IMR-90 (cell line): ENCODE measurements at regions not wholly inside any gene's neighbourhood (a gene's known extent, or its start where the extent isn't known, plus 50 kb on each side); places are given as distances from the start of the nearest gene placed in this dataset.
"Not testable (repeated sequence)": the region's sequence is repeated elsewhere in the genome, so short reads cannot be mapped to it uniquely, and the experiment has no call there.

ENCODE experiments used
- BHLHE40 ChIP-seq: fragments of 150-350 bp; IDR thresholded peaks from 2 replicates; pipeline ENCODE4 v1.6.1; 2016; ENCODE audit warnings: mild to moderate bottlenecking, low read depth, low read length
- CEBPB ChIP-seq: IDR thresholded peaks from 2 replicates; pipeline ENCODE4 v1.6.1; 2012; ENCODE audit warnings: low read depth, low read length, improper control_type of control experiment
- CHD1 ChIP-seq: IDR thresholded peaks from 2 replicates; pipeline ENCODE4 v1.6.1; 2012; ENCODE audit warnings: low read depth, low read length, improper control_type of control experiment
- CTCF ChIP-seq: conservative IDR thresholded peaks from 2 replicates; pipeline ENCODE4 v1.5.1; 2012; ENCODE audit warnings: mild to moderate bottlenecking, low read depth, low read length, improper control_type of control experiment
- MAFK ChIP-seq: IDR thresholded peaks from 2 replicates; pipeline ENCODE4 v1.6.1; 2012; ENCODE audit warnings: low read depth, low read length, improper control_type of control experiment
- MAZ ChIP-seq: IDR thresholded peaks from 2 replicates; pipeline ENCODE4 v1.6.1; 2012; ENCODE audit warnings: low read depth, mild to moderate bottlenecking, low read length, improper control_type of control experiment, moderate library complexity, borderline replicate concordance
- MXI1 ChIP-seq: IDR thresholded peaks from 2 replicates; pipeline ENCODE4 v1.6.1; 2012; ENCODE audit warnings: low read depth, mild to moderate bottlenecking, low read length, moderate library complexity, borderline replicate concordance
- POLR2A ChIP-seq: IDR thresholded peaks from 2 replicates; pipeline ENCODE4 v1.6.1; 2012; ENCODE audit warnings: mild to moderate bottlenecking, low read depth, low read length
- RFX5 ChIP-seq: IDR thresholded peaks from 2 replicates; pipeline ENCODE4 v1.8.0; 2012; ENCODE audit warnings: low read depth, mild to moderate bottlenecking, low read length, moderate library complexity
- SMC3 ChIP-seq: fragments of 150-350 bp; IDR thresholded peaks from 2 replicates; pipeline ENCODE4 v1.6.1; 2016; ENCODE audit warnings: low read depth, mild to moderate bottlenecking, antibody characterized with exemption, low read length, moderate library complexity
- TF ChIP-seq, protein P1 (sequence below): fragments of 150-350 bp; IDR thresholded peaks from 2 replicates; pipeline ENCODE4 v1.6.1; 2016; ENCODE audit warnings: low read depth, mild to moderate bottlenecking, low read length, moderate library complexity, borderline replicate concordance
- TF ChIP-seq, protein P2 (sequence below): fragments of 150-350 bp; IDR thresholded peaks from 2 replicates; pipeline ENCODE4 v1.6.1; 2017; ENCODE audit warnings: mild to moderate bottlenecking, antibody characterized with exemption, low read length, low read depth

- TF ChIP-seq, protein P1, sequence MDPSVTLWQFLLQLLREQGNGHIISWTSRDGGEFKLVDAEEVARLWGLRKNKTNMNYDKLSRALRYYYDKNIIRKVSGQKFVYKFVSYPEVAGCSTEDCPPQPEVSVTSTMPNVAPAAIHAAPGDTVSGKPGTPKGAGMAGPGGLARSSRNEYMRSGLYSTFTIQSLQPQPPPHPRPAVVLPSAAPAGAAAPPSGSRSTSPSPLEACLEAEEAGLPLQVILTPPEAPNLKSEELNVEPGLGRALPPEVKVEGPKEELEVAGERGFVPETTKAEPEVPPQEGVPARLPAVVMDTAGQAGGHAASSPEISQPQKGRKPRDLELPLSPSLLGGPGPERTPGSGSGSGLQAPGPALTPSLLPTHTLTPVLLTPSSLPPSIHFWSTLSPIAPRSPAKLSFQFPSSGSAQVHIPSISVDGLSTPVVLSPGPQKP: not testable (repeated sequence)
- 0 out of 2 replicates have a peak, but pooled peaks have one; percentile 1 for TF ChIP-seq CTCF
- not testable (repeated sequence) for TF ChIP-seq MXI1, SMC3, MAZ, CEBPB, BHLHE40, RFX5, CHD1
- peak; percentile 65 for TF ChIP-seq POLR2A
- peak; percentile 81 for TF ChIP-seq MAFK
- TF ChIP-seq, protein P2, sequence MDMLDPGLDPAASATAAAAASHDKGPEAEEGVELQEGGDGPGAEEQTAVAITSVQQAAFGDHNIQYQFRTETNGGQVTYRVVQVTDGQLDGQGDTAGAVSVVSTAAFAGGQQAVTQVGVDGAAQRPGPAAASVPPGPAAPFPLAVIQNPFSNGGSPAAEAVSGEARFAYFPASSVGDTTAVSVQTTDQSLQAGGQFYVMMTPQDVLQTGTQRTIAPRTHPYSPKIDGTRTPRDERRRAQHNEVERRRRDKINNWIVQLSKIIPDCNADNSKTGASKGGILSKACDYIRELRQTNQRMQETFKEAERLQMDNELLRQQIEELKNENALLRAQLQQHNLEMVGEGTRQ: not testable (repeated sequence)
These were observed 308.6 kb downstream of the ZNF37A start for GRCh38 chr10:38402442-38403346.
